ENCODE measurements at regions not wholly inside any gene's neighbourhood (a gene's known extent, or its start where the extent isn't known, plus 50 kb on each side); places are given as distances from the start of the nearest gene placed in this dataset.

DNA sequence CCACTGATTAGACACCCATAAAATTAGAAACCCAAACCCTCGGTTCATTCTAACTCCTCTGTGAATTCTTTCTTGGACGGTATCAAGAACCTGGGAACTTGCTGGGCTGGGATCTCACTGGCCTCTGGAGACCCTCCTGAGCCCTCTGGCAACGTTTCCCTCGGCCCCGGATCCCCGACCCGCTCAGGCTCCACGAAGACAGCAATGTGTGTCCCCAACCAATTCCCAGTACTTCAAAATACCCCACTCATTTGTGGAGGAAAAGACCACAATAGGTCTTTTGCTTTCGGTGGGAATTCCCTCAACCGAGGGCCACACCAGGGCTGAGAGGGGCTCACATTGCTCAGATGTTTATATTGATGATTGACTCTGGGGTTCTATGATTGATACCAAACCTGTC, 117.9 kb upstream of the PRR20G start:
- TF ChIP-seq EZH2 (IDR thresholded peaks at IDR 0.05; ENCODE audit: low read depth), result no peak
- TF ChIP-seq, protein P1, sequence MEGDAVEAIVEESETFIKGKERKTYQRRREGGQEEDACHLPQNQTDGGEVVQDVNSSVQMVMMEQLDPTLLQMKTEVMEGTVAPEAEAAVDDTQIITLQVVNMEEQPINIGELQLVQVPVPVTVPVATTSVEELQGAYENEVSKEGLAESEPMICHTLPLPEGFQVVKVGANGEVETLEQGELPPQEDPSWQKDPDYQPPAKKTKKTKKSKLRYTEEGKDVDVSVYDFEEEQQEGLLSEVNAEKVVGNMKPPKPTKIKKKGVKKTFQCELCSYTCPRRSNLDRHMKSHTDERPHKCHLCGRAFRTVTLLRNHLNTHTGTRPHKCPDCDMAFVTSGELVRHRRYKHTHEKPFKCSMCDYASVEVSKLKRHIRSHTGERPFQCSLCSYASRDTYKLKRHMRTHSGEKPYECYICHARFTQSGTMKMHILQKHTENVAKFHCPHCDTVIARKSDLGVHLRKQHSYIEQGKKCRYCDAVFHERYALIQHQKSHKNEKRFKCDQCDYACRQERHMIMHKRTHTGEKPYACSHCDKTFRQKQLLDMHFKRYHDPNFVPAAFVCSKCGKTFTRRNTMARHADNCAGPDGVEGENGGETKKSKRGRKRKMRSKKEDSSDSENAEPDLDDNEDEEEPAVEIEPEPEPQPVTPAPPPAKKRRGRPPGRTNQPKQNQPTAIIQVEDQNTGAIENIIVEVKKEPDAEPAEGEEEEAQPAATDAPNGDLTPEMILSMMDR (conservative IDR thresholded peaks at IDR 0.05), result no peak
